GM19239 (cell line): ENCODE measurements at regions not wholly inside any gene's neighbourhood (a gene's known extent, or its start where the extent isn't known, plus 50 kb on each side); places are given as distances from the start of the nearest gene placed in this dataset.

Source experiments
- DNase-seq: peaks from one replicate; pipeline ENCODE4 v3.0.0; 2011; ENCODE audit warnings: low spot score; ENCODE audit not compliant: insufficient read length
- FAIRE-seq: peaks from 2 replicates; lab custom pipeline; 2011; peaks lifted over from hg19 to GRCh38; lab: Jason Lieb, UNC

DNA sequence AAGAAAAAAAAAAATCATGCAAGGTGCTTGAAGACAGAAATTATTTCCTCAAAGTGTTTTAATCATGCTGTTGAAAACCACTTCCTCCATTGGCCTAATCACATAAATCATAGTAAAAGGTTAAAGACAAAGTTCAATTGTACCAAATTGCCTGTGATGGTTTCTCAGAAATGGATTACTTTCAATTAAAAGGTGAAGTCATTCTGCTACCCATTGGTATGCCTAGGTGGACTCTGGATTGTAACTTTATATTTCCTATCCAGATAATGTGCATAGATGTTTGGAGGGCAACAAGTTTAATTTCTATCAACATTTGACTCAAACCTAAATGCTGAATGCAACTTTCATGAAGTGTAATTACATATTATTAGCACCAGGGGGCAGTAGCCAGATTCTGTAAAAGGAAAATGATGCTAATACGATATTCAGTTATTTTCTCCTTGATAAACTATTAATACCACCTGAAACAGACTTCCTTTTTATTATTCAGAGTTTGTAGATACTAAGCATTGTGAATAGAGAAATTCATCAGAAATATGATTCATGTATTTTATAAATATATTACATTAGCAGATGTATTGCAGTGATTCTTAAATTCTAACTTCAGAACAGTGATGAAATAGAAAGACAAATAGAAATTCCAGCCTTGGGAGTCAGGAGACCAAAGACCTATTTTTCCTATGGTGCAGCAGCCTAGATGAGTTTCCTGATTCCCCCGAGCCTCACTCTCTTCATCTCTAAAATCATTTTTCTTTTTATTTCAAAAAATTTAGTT is 148.2 kb downstream of the CAAP1 start:
- FAIRE-seq: peak; percentile 80

DNA sequence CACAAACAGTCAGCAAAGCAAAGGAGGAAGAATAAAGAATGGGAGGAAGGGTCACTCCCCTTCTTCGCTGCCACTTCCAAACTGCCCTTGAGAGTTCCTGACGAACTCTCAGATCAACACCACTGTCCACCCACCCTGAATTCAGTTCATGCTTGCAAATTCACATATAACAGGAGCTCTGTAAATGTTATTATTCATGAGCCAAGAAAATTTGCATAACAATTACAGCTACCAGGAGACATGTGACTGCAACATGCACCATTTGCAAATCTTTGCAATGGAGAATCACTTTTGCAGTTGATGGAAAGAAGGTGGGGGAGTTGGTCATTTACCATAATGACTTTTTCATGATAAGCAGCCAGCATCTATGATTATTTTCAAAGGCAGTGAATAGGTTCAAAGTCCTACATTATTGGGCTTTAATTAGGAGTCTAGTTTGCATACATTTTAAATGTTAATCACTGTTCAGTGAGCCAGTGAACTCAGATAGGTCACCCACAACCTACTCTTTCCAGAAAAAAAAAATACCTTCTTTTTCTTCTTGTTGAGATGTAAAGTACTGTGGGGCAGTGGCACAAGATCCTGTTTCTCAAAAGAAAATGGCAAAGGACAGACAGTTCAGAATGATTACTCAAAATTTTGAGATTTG is 149.7 kb downstream of the CAAP1 start:
- DNase-seq: no peak
- no peak for FAIRE-seq

More for the DNA sequence above, 148.2 kb downstream of the CAAP1 start:
- DNase-seq: no peak

DNA sequence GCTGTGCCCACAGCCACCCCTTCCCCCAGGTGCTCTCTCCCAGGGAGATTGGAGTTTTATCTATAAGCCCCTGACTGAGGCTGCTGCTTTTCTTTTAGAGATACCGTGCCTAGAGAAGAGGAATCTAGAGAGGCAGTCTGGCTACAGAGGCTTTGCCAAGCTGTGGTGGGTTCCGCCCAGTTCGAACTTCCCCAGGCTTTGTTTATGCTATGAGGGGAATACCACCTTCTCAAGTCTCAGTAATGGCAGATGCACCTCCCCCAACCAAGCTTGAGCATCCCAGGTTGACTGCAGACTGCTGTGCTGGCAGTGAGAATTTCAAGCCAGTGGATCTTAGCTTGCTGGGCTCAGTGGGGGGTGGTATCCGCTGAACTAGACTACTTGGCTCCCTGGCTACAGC is 157.4 kb downstream of the CAAP1 start:
- DNase-seq (no peak), FAIRE-seq (no peak)

DNA sequence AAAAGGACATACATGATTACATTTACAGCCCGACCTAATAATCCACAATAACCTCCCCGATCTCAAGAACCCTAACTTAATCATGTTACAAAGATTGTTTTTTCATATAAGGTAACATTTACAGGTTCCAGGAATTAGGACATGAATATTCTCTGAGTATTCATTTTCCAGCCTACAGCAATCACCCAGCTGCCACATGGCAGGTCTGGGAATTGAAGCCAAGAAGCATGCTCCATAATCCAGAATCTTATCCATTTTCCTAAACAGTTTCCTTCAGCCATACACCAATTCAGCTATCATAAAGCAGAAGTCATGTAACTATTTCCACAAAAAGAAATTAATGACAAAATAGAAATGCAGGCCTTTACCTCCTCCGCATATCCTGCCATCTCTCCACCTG is 163.4 kb downstream of the CAAP1 start:
- FAIRE-seq: no peak
- DNase-seq: no peak

DNA sequence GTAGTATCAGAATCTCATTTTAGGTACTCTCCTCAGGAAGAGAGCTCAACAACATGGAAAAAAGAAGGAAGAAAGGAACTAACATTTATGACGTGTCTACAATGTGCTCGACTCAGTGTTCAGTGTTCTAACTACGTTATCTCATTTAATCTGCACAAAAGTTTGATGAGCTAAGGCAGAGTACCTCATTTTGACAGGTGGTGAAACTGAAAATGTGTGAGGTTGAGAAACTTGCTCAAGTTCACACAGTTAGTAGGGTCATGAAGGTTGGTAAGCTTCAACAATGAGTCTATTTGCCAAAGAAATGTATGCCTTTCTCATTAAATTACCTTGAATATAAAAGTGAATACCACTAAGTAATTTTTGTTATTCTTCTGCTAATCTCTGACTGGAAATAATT is 165.1 kb downstream of the CAAP1 start:
- no peak for FAIRE-seq
- DNase-seq: no peak

DNA sequence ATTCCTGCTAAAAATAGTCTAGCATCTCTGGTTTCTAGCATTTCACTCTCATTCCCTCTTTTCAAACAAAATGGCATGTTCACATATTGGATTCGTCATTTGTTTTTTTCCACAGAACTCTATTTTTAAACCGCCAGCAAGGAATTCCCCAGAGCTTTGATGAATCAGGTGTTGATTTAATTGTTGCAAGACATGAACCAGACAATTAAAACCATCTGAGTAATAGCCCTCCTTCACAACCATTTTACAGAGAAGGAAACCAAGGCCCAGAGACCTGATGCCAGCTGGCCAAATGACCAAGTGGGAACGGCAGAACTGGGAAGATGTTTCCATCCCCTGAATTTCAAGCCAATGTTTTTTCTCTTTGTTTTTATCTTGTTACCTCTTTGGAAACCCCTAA is 167.0 kb downstream of the CAAP1 start:
- no peak for DNase-seq
- FAIRE-seq: no peak

DNA sequence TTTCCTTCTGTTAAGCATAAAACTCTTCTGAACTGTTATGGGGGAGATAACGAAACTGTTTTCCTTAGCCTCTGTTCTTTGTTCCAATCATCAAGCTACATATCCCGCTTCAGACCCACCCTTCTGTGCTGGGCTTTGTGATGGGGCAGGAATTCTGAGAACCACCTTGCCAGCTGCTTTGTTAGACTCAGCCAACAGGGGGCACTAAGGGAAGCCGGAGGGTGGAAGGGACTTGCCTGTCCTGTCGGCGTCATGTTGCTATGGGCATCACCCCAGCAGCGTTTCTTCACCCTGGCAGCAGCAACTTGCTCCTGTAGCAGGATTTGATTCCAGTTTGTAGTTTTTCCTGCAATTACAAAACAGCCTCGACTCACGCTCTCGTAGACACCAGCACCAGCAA is 169.1 kb downstream of the CAAP1 start:
- peak; percentile 33 for FAIRE-seq
- peak; percentile 7 for DNase-seq

DNA sequence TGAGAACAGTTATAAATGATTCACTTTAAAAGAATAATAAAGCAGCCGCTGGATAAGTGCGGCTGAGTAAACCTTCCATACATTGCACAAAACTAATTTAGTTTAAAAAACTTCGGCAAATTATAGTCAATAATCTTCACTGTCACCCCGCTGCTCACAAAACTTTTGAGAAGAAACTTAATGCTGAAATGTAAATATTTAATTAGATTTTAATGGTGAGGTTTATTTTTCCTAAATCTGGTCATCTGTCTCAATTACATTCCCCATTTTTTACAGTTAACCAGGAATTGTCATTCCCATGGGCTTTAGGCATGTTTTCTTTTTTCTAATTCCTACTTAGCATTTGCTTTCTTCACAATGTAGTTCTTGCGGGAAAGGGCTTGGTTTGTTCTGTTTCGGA is 169.8 kb downstream of the CAAP1 start:
- no peak for FAIRE-seq
- DNase-seq: no peak

DNA sequence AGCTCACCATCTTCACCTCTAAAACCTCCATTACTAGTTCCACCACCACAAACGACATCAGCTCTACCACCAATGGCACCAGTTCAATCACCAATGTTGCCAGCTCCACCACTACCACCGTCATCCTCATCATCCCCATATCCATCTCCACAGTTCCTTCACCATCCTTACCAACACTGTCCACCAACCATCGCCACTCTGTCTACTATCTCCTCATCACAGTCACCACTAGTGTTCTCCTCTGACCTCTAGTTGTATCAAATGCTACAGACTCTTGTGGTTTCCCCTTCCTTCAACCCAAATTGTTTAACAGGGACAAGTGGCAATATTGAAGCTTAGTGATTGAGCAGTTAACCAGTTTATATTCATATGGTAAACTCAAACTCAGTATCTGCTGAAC is 182.6 kb downstream of the CAAP1 start:
- DNase-seq (no peak), FAIRE-seq (no peak)

DNA sequence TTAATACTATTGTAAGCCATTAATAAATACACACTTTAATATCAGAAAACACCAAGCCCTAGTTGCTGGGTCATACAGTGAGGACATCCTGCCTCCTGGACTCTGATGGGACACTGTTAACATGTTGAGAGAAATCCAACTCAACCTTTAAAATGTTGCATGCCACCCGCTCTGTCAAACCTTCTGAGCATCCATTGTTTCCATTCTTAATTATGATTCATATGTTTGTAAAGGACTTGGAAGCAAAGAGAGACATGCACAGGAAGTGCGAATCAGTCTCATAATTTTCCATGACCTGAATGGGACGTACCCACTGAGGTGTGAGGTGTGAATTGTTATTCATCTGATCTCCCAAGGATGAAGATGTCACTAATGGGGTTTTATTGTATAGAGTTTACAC is 186.4 kb downstream of the CAAP1 start:
- no peak for FAIRE-seq
- DNase-seq: no peak

DNA sequence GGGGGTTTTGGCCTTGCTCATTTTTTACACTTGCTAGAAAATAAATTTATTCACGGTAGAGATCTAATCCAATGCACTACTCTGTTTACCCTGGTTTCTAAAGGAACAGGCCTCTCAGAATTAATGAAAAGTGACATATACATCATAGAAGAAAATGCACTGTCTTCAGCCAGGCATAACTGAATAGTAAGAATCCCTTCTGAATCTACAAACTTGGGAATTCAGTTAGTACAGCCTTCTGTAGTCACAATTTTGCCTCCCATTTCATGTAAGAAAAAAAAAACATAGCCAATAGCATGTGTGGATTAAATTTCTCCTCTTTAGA is 197.3 kb downstream of the CAAP1 start:
- DNase-seq (no peak), FAIRE-seq (no peak)

DNA sequence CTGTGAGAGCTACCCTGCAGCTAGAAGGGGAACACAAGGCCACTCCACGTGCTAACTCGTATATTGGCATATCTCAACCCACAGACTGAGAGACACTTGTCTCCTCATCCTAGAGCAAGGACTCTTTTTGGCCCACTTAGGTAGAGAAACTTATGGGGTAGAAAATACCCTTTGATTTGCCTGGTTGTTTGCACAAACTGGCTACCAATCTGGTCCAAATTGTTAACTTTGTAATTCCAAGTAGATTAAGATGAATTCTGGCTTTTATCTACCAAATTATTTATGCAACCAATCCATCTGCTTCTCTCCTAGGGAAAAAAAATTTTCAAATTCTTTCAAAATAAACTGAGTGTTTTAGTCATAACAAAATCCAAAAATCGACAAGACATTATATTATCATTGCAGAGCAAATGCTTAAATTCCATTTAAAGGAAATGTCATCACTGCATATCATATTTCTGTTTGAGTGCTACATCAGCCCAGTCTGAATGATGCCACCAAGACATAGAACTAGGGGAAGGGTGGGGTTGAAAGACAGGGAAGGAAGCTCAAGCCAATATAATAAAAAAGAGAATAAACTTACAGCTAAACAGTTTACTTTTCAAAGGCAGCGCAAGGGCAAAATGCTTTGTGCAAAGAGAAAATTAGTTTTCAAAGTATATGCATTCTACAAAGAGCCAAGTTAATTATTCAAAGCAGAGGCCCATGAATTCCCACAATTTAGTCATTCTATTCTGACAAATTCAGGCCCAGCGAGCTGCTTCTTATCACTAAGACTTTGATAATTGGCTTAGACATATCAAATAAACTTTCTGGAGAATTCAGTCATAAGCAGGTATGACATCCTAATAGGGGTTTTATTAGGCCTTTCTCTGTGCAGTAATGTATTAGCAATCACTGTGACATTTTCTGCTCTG is 198.0 kb downstream of the CAAP1 start:
- FAIRE-seq (no peak), DNase-seq (no peak)

DNA sequence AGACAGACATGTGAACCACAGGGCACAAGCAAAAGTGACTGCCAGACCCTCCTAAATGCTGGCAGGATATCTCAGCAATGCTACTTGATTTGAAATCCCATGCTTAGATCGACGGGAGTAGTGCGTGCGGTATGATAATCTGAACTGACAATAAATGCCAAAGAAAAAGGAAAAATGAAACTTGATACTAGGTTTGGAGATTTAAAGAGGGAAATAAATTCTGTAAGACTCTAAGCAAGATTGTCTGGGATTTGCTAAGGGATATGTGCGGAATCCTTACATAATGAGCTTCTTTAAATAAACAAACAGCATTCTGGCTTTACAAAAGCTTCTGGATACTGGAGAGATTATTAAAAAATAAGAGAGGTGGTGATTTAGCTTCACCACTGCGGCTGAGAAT is 203.6 kb downstream of the CAAP1 start:
- no peak for DNase-seq
- no peak for FAIRE-seq

DNA sequence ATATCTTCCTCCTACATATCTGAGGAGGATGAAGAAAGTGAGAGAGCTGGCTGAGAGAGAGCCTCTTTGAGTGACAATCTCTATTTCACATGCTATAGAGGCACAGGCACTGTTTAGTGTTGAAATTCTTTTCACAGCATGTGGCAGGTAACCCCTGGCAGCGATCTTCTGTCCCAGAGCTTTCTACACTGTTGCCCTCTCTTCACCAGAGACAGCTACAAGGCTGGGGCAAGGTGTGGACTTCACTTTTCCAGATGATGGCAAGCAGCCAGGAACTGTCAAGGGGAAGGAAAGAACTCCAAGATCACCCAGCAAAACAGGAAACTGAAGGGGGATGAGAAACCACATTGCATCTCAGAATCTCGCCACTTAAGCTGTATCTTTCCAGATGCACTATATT is 205.2 kb downstream of the CAAP1 start:
- no peak for FAIRE-seq

DNA sequence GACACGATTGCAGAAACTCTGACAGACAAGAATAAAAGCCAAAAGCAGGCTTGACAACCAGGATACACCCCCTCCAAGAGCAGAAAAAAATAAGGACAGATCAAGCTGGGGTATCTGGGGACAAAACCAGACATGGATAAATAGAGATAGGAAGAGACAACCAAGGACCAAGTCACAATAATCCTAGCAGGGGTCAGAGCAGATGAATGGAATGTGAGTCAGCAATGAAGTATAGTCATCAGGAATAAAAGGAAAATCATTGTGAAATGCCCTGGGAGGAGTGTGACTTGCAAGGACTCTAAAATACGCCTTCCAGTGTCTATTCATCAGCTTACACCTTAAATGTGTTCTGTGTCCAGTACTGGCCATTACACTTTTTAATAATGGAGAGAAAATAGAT is 206.8 kb downstream of the CAAP1 start:
- FAIRE-seq (no peak), DNase-seq (no peak)

More for the DNA sequence above, 205.2 kb downstream of the CAAP1 start:
- DNase-seq: no peak

DNA sequence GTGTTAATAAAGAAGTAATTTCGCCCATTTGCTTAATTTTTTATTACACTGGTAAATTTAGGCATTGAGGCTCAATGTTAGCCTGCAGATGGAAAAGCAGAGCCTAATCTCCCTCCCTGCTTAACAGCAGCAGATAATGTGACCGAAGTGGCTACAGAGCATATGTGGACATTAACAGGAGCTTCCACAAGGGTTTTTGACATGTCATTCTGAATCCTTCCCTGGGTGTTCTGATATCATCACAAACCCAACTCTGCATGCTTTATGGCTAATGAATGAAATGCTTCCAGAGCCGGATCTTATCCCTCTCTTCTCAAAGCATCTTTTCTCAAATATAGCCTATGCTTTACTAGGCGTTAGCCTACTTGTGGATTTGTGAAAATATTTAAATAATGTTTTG is 208.6 kb downstream of the CAAP1 start:
- FAIRE-seq (no peak), DNase-seq (no peak)

DNA sequence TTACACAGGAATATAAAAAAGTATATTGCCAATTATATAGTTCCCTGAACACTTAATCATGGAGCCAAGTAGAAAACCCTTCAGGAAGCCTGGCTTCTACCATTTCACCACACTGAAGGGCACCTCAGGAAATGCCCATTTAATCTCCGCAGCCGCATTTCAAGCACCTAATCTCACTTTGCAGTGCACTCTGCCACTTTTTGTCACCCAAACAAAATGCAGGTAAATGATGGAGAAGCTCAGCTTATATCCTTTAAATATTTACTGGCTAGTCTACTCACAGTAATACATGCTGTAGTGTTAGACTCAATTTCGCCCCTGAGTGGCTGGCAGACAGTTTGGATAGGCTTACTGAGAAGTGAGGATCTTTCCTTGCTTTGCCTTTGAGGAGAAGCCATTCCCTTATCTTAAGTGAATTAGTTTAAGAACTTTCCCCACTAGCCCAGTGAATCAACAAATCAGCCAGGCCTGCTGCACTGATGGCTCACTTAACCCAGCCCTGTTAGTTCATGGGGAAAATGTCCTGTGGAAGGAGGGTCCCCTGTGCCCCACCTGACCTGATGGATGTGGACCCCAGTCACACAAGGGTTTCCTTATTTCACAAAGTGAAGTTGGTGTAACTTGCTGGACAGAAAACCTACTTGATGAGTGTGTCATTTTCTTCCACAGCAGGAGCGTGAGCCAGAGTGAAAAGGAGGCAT is 209.7 kb downstream of the CAAP1 start:
- no peak for DNase-seq
- no peak for FAIRE-seq

DNA sequence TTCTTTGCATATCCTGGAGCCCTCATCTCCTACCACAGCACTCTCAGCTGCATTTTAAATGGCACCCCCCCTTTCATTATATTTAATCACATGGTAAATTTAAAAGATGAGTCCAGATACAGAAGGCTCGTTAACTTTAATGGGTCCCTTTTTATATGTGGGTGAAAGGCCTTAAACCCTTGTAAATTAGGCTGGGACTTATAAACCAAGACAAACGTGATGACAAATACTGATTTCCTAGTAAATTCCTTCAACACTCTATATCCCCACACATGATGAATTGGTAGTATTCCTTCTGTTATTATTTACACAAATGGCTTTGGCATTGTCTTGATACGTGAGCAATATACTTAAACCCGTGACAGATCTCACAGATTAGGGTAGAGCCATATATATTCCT is 210.6 kb downstream of the CAAP1 start:
- FAIRE-seq (no peak), DNase-seq (no peak)

DNA sequence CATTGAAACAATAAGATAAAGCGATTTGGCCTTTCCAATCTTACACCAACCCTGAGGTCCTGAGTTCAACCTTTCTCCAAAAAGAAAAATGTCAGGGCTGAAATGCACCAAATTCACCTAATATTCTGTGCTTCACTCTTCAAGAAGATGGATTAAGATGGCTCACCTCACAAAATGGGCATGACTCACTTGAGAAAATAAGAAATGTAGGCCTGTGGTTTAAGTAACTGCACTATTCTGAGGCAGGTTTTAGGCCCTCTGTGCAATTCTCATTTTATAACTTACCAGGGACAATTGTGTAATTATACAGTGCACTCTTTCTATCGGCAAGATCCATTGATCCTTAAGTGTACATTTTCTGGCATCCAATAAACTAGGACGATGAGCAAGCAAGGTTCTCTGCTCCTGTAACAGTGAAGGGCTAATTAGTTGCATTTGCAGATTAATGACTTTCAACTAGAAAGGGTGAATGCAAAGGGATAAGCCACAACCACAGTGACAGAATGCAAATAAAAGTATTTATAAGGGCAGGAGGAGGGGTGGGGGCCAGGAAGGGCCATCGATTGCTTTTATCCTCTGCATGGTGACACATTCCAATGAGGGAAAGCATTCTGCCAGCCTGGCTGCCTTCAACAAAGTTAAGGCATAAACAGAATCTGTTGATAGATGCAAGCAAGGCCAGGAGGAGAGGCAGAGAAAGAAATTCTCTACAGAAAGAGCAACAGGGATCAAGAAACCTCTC is 214.5 kb downstream of the CAAP1 start:
- FAIRE-seq: no peak
- DNase-seq: no peak

DNA sequence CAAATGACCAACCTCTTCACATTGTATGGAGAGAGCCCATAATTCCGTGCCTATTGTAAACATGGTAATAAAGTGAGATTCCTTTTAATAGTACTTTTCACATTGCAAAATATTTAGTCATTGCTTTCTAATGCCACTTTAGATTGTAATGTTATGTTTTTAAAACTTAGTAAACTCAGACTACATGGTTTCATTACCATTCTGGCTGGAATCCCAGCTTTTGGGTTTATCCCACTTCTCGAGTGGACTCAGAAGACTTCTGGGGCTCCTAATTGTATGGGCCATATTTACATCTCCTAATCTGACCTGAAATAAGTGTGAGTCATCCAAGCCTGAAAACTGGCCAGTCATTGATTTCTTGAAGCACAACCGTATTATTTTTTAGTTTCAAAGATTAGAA is 217.6 kb downstream of the CAAP1 start:
- no peak for FAIRE-seq
- no peak for DNase-seq
